ENCODE measurements at regions not wholly inside any gene's neighbourhood (a gene's known extent, or its start where the extent isn't known, plus 50 kb on each side); places are given as distances from the start of the nearest gene placed in this dataset.
"Not testable (repeated sequence)": the region's sequence is repeated elsewhere in the genome, so short reads cannot be mapped to it uniquely, and the experiment has no call there.

DNA sequence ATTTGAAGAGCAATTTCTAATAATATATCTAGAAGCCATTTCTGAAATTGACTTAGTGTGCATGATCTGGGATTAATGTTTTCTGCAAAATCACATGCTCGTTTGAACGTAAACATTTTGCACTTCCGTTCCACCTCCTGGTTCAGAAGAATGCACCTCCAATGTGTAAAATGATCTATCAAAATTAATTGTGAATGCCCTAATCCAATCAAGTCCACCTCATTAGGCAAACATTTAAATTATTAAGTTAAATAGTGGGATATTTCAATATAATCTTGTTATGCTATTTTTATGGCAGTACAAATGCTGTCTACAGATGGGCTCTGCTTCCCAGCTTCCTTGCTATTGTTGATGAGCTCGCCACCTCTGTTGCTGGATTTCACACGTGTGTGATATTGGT lies 542.5 kb downstream of the INSC start:
- DNase-seq (ENCODE audit: low read depth in 2 of 2) = no peak

- DNase-seq (ENCODE audit: low read depth in 2 of 2) = no peak
These were observed 545.8 kb downstream of the INSC start for GRCh38 chr11:15660496-15660895.

GRCh38 chr11:15662285-15662684 lies 547.6 kb downstream of the INSC start:
- no peak for DNase-seq (ENCODE audit: low read depth in 2 of 2)

- no peak for DNase-seq (ENCODE audit: low read depth in 2 of 2)
These were observed 549.1 kb downstream of the INSC start for GRCh38 chr11:15663777-15664218.

DNA sequence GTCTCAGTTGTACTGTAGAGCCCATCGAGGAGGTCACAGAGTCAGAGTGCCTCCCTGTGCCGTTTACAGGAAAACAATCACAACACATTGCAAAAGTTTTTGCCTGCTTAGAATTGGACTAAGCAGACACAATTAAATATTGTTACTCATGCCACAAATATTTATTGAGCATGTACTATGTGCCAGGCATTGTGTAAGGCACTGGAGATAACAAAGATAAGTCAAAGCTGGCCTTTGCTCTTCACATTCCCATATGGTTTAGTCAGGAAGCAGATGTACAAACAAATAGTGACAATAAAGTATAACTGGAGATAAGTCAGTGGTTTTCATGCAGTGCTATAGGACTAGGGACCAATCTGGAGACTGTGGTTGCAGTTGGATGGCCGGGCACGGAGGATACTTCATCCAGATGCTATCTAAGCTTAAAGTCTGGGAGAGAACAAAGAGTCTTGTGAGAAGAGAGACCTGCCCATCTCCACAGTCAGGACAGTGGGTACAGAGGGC lies 550.7 kb downstream of the INSC start:
- DNase-seq (ENCODE audit: low read depth in 2 of 2) = no peak

GRCh38 chr11:15667127-15667725 lies 552.5 kb downstream of the INSC start:
- no peak for DNase-seq (ENCODE audit: low read depth in 2 of 2)

- no peak for DNase-seq (ENCODE audit: low read depth in 2 of 2)
These were observed 554.0 kb downstream of the INSC start for GRCh38 chr11:15668718-15669117.

DNA sequence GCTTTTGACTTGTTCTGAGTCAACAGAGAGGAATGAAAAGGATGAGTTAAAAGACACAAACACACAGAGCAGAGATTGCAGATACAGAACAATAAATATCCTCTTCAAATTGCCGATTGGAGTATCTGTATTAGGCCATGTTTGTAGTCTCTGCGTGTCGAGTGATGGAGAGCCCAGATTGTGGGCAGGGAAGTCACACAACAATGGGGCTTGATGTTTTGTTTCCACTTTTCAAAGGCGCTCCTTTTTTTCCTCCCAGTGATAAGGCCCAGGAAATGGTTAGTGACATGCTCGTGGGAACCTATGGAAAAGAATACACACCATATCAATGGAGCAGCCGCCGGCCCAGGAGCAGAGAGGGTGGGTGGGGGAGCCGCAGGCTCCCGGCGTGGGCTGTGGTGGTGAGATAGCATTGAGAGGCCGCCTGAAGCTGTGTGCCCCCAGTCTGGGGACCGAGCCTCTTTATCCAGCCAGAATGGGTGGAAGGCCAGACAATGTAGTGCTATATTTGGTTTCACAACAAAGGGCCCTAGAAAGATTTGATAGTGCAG lies 555.9 kb downstream of the INSC start:
- no peak for DNase-seq (ENCODE audit: low read depth in 2 of 2)

- no peak for DNase-seq (ENCODE audit: low read depth in 2 of 2)
These were observed 556.5 kb downstream of the INSC start for GRCh38 chr11:15671216-15671615.

- no peak for DNase-seq (ENCODE audit: low read depth in 2 of 2)
These were observed 558.1 kb downstream of the INSC start for GRCh38 chr11:15672825-15673224.

GRCh38 chr11:15673408-15673831 lies 558.7 kb downstream of the INSC start:
- DNase-seq (ENCODE audit: low read depth in 2 of 2) = no peak

DNA sequence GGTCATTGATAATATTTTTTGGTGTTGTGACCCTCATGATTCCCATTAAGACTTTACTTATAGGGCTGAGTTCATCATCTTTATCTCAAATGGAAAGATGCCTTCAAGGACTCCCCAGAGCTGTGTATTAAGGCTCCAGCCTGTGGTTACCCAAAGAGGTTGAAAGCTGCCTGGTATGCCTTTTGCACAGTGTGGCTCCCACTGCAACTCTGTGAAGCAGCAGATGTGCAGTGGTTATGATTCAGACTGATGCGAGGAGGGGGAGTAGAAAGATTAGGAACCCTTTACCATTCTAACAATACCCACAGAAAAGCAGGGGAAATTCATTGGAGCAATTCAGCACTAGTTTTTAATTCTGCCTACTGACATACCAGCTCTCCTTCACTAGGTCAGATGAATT lies 560.0 kb downstream of the INSC start:
- DNase-seq (ENCODE audit: low read depth in 2 of 2) = no peak

DNA sequence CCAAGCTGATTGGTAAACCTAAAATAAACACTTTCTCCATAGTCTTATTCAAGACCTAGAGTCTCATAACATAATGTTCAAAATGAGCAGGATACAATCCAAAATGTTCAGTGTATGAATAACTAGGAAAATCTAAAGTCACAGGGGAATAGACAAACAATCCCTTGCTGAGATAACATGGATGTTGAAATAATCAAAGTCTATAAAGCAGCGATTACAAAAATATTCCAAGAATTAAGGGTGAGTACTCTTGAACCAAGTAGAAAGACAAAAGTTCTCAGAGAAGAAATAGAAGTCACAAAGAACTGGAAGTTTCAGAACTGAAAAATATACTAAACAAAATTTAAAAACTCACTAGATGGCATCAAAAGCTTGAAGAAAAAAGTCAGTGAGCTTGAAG lies 561.0 kb downstream of the INSC start:
- no peak for DNase-seq (ENCODE audit: low read depth in 2 of 2)

GRCh38 chr11:15677181-15677580 lies 562.5 kb downstream of the INSC start:
- no peak for DNase-seq (ENCODE audit: low read depth in 2 of 2)

DNA sequence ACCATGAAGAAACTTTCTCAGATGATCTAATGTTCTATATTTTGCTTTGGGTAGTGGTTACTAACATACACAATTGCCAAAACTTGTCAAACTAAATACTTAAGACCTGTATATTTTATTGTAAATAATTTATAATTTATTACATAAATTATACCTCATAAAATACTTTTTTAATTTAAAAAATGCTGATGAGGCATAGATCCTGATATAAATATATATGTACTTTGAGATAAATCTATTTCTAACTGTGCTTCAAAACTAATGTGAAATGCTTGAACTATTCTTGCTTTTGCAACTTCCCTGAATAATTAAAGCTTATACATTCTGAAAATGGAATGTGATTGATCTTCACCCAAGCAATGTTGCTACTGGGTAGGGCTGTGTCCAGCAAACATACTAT lies 568.8 kb downstream of the INSC start:
- no peak for DNase-seq (ENCODE audit: low read depth in 2 of 2)

DNA sequence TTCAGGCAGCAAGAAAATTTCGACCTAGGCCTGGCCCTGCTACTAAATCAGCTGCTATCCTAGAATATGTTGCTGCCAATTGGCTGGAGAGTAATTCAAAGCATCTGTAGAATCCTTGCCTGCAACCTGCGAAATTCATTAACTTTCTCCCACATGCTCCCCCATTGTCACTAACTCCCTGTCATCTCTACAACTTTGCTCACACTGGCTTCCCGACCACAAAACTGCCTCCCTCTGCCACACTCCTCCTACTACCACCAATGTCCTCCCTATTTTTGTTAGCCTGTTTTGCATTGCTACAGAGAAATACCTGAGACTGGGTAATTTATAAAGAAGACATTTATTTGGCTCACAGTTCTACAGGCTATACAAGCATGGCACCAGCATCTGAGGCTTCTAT lies 570.6 kb downstream of the INSC start:
- no peak for DNase-seq (ENCODE audit: low read depth in 2 of 2)

GRCh38 chr11:15686259-15686658 lies 571.5 kb downstream of the INSC start:
- not testable (repeated sequence) for DNase-seq (ENCODE audit: low read depth in 2 of 2)

GRCh38 chr11:15687342-15687741 lies 572.6 kb downstream of the INSC start:
- DNase-seq (ENCODE audit: low read depth in 2 of 2) = no peak

- DNase-seq (ENCODE audit: low read depth in 2 of 2) = no peak
These were observed 573.6 kb downstream of the INSC start for GRCh38 chr11:15688351-15688792.

DNA sequence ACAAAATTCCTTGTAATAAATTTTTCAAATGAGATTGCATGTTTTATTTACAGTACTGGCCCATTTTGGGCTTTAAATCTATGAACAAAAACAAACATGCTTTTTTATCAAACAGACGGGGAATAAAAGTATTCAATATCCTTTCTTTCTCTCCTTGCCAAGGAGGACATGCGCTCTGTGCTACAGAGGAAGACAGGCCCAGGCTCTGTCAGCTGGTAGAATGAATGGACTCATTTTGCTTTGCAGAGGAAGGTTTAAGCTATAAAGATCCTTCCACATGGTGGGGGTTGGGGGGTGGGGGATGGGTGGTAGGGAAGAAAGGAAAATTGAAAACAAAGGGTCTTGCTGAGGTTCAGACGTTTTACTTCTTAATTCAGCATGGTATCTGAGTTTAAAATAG lies 575.6 kb downstream of the INSC start:
- no peak for DNase-seq (ENCODE audit: low read depth in 2 of 2)

DNA sequence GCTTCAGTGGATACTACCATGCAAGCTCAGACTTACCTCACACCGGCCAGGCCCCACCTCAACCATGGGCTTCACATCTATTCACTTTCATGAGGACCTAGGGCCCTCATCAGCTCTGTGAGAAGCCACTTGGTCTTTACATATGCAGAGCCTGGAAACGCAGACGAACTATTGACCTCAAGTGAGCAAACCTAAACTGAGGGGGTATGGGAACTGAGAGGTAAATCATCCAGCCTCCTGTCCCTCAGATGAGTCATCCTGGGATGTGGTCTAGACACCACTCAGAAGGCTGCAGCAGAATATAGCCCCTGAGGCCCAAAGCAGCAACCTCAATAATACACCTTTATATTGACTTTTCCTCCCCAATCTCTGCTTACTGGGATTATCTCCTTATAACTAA lies 578.0 kb downstream of the INSC start:
- no peak for DNase-seq (ENCODE audit: low read depth in 2 of 2)

DNA sequence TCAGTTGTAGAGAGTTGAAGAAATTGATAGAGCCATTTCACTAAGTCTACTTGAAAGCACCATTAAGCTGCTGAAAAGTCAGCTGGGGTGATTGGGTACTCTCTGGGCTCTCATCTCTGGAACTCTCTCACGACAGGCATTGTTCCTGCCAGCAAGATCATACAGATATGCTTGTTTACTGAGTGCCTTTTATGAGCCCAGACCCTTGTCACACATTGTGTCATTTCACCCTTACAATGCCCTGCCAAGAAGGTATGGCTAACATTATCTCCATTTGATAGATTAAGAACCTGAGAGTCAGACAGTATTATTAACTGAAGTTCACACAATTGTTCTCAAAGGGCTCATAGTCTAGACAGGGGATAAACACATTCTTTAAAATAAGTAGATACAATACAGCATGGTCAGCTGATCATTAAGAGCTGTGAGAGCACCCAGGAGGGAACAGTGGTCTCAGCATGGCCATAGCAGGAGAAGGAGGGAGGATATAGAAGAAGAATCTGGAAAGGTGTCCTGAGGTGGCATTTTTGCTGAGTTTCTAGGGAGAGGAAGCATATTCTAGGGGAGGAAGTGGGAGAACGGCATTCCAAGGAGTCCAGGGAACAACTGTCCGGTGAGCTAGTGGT lies 580.5 kb downstream of the INSC start:
- DNase-seq (ENCODE audit: low read depth in 2 of 2) = no peak

GRCh38 chr11:15696069-15696468 lies 581.3 kb downstream of the INSC start:
- DNase-seq (ENCODE audit: low read depth in 2 of 2) = no peak

All from stimulated activated CD8-positive, alpha-beta memory T cell treated with anti-CD3 and anti-CD28 coated beads, Interleukin-7, amount 100 ng/mL, for 1 hour (primary cell).